K562 (cell line): ENCODE measurements at regions not wholly inside any gene's neighbourhood (a gene's known extent, or its start where the extent isn't known, plus 50 kb on each side); places are given as distances from the start of the nearest gene placed in this dataset.

Experiments
- ELF4 ChIP-seq: fragments of 450-650 bp; formaldehyde crosslinking; IDR thresholded peaks from 2 replicates; pipeline ENCODE4 v1.4.0; 2022; ENCODE audit warnings: missing genetic modification characterization
- FOSL1 ChIP-seq: fragments of 200-800 bp; sonication (Bioruptor generic); conservative IDR thresholded peaks from 2 replicates; pipeline ENCODE4 v1.6.1; 2016; ENCODE audit warnings: missing genetic modification characterization, missing compliant biosample characterization
- HMGN3 ChIP-seq: IDR thresholded peaks from 2 replicates; pipeline ENCODE4 v1.6.1; 2011; ENCODE audit warnings: borderline replicate concordance, low read depth, mild to moderate bottlenecking, mixed read lengths, low read length; ENCODE audit not compliant: insufficient read length; ENCODE audit errors: extremely low read depth
- KDM1A ChIP-seq, 2 experiments: fragments of 450-650 bp; IDR thresholded peaks; 2 replicates each; pipeline ENCODE4 v1.6.1; 2016; ENCODE audit warnings: mild to moderate bottlenecking in 2 of 2
- SLC30A9 ChIP-seq: fragments of 250-450 bp; sonication (Bioruptor Pico); IDR thresholded peaks from 2 replicates; pipeline ENCODE4 v1.8.0; 2022; ENCODE audit warnings: mild to moderate bottlenecking, moderate library complexity
- TF ChIP-seq, protein P1 (sequence below): sonication (generic); formaldehyde crosslinking; IDR thresholded peaks from 2 replicates; pipeline ENCODE4 v1.8.0; 2022; ENCODE audit warnings: missing genetic modification reagents, mild to moderate bottlenecking, moderate library complexity, borderline replicate concordance
- TF ChIP-seq, protein P2 (sequence below), 3 experiments: IDR thresholded peaks in 2 of 3; conservative IDR thresholded peaks in 1 of 3; 2 replicates each; pipeline ENCODE4 v1.5.1; 2011 to 2012; ENCODE audit warnings: low read length in 3 of 3, mild to moderate bottlenecking in 3 of 3, control low read depth in 2 of 3, improper control_type of control experiment in 1 of 3, inconsistent platforms in 1 of 3, low read depth in 1 of 3, mixed read lengths in 1 of 3, moderate library complexity in 1 of 3; ENCODE audit not compliant: insufficient read depth in 2 of 3
- TF ChIP-seq, protein P3 (sequence below): fragments of 450-650 bp; IDR thresholded peaks from 2 replicates; pipeline ENCODE4 v1.6.1; 2016; ENCODE audit warnings: mild to moderate bottlenecking, moderate library complexity

DNA sequence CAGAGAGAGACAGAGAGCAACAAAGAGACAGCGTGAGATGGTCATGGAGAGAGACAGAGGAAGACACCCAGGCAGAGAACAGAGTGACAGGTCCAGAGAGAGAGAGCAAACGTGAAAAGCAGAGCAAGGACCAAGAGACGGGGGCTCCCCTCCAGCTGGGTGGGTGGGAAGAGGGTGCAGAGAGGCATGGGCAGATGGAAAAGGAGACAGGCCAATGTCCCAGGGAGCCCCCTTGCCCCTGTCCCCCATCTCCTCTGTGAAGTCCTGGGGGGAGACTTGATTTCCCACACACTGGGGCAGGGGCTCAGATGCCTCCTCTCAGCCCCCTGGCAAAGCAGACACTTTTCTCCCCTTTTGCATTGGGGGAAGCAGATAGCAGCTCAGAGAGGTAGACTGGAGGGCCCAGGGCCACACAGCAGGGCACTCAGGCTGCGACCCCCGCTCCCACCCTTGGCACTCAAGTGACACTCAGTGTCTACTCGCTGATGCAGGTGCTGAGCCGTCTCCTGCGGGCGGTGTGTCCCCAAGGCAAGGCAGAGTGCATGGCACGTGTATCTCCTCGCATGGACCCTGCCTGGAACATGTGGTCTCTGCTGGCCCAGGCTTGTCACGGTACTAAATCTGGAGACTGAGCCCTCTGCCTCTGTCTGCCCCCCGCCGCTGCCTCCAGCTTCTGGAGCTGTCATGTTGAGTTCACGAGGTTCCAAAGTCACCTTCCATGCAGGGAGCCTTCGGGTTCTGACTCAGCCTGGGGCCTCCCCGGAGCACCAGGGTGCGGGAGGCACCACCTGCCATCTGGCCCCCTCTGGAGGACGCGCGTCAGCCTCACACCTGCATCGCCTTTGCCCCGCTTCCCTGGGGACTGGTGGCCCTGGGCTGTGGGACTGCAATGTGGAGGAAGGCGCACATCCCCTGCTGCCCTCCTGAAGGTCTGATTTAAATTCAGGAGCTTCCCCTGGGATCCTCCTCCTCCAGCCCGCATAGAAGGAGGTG lies 215.9 kb upstream of the GSE1 start (continued):
- TF ChIP-seq, protein P1, sequence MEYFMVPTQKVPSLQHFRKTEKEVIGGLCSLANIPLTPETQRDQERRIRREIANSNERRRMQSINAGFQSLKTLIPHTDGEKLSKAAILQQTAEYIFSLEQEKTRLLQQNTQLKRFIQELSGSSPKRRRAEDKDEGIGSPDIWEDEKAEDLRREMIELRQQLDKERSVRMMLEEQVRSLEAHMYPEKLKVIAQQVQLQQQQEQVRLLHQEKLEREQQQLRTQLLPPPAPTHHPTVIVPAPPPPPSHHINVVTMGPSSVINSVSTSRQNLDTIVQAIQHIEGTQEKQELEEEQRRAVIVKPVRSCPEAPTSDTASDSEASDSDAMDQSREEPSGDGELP (CRISPR knock-in tag): peak; percentile 40; the same call in 1 of the 2 replicates
- TF ChIP-seq KDM1A (IDR thresholded peaks at IDR 0.05) (peak; percentile 40 to 75; a peak in 2 of 4 replicates), FOSL1 (tag) (peak; percentile 70), ELF4 (no peak), HMGN3 (peak; percentile 54), SLC30A9 (CRISPR knock-in tag) (no peak)
- TF ChIP-seq, protein P2, sequence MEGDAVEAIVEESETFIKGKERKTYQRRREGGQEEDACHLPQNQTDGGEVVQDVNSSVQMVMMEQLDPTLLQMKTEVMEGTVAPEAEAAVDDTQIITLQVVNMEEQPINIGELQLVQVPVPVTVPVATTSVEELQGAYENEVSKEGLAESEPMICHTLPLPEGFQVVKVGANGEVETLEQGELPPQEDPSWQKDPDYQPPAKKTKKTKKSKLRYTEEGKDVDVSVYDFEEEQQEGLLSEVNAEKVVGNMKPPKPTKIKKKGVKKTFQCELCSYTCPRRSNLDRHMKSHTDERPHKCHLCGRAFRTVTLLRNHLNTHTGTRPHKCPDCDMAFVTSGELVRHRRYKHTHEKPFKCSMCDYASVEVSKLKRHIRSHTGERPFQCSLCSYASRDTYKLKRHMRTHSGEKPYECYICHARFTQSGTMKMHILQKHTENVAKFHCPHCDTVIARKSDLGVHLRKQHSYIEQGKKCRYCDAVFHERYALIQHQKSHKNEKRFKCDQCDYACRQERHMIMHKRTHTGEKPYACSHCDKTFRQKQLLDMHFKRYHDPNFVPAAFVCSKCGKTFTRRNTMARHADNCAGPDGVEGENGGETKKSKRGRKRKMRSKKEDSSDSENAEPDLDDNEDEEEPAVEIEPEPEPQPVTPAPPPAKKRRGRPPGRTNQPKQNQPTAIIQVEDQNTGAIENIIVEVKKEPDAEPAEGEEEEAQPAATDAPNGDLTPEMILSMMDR (IDR thresholded peaks at IDR 0.05 in 2 of 3, conservative IDR thresholded peaks at IDR 0.05 in 1 of 3; ENCODE audit: insufficient read depth in 2 of 3, low read depth in 1 of 3, low read length in 3 of 3): peak; percentile 62 to 81 (median 70)
- TF ChIP-seq, protein P3, sequence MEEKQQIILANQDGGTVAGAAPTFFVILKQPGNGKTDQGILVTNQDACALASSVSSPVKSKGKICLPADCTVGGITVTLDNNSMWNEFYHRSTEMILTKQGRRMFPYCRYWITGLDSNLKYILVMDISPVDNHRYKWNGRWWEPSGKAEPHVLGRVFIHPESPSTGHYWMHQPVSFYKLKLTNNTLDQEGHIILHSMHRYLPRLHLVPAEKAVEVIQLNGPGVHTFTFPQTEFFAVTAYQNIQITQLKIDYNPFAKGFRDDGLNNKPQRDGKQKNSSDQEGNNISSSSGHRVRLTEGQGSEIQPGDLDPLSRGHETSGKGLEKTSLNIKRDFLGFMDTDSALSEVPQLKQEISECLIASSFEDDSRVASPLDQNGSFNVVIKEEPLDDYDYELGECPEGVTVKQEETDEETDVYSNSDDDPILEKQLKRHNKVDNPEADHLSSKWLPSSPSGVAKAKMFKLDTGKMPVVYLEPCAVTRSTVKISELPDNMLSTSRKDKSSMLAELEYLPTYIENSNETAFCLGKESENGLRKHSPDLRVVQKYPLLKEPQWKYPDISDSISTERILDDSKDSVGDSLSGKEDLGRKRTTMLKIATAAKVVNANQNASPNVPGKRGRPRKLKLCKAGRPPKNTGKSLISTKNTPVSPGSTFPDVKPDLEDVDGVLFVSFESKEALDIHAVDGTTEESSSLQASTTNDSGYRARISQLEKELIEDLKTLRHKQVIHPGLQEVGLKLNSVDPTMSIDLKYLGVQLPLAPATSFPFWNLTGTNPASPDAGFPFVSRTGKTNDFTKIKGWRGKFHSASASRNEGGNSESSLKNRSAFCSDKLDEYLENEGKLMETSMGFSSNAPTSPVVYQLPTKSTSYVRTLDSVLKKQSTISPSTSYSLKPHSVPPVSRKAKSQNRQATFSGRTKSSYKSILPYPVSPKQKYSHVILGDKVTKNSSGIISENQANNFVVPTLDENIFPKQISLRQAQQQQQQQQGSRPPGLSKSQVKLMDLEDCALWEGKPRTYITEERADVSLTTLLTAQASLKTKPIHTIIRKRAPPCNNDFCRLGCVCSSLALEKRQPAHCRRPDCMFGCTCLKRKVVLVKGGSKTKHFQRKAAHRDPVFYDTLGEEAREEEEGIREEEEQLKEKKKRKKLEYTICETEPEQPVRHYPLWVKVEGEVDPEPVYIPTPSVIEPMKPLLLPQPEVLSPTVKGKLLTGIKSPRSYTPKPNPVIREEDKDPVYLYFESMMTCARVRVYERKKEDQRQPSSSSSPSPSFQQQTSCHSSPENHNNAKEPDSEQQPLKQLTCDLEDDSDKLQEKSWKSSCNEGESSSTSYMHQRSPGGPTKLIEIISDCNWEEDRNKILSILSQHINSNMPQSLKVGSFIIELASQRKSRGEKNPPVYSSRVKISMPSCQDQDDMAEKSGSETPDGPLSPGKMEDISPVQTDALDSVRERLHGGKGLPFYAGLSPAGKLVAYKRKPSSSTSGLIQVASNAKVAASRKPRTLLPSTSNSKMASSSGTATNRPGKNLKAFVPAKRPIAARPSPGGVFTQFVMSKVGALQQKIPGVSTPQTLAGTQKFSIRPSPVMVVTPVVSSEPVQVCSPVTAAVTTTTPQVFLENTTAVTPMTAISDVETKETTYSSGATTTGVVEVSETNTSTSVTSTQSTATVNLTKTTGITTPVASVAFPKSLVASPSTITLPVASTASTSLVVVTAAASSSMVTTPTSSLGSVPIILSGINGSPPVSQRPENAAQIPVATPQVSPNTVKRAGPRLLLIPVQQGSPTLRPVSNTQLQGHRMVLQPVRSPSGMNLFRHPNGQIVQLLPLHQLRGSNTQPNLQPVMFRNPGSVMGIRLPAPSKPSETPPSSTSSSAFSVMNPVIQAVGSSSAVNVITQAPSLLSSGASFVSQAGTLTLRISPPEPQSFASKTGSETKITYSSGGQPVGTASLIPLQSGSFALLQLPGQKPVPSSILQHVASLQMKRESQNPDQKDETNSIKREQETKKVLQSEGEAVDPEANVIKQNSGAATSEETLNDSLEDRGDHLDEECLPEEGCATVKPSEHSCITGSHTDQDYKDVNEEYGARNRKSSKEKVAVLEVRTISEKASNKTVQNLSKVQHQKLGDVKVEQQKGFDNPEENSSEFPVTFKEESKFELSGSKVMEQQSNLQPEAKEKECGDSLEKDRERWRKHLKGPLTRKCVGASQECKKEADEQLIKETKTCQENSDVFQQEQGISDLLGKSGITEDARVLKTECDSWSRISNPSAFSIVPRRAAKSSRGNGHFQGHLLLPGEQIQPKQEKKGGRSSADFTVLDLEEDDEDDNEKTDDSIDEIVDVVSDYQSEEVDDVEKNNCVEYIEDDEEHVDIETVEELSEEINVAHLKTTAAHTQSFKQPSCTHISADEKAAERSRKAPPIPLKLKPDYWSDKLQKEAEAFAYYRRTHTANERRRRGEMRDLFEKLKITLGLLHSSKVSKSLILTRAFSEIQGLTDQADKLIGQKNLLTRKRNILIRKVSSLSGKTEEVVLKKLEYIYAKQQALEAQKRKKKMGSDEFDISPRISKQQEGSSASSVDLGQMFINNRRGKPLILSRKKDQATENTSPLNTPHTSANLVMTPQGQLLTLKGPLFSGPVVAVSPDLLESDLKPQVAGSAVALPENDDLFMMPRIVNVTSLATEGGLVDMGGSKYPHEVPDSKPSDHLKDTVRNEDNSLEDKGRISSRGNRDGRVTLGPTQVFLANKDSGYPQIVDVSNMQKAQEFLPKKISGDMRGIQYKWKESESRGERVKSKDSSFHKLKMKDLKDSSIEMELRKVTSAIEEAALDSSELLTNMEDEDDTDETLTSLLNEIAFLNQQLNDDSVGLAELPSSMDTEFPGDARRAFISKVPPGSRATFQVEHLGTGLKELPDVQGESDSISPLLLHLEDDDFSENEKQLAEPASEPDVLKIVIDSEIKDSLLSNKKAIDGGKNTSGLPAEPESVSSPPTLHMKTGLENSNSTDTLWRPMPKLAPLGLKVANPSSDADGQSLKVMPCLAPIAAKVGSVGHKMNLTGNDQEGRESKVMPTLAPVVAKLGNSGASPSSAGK: peak; percentile 55; the same call in 1 of the 2 replicates
